HepG2 (cell line): ENCODE measurements at regions not wholly inside any gene's neighbourhood (a gene's known extent, or its start where the extent isn't known, plus 50 kb on each side); places are given as distances from the start of the nearest gene placed in this dataset.

Experiments used
- CSRNP1 ChIP-seq: sonication (generic); formaldehyde crosslinking; IDR thresholded peaks from 2 replicates; pipeline ENCODE4 v1.8.1; 2023; ENCODE audit warnings: mild to moderate bottlenecking, missing genetic modification reagents
- DBP ChIP-seq: sonication (generic); formaldehyde crosslinking; IDR thresholded peaks from 2 replicates; pipeline ENCODE4 v1.4.0; 2020; ENCODE audit warnings: missing genetic modification reagents; ENCODE audit errors: not compliant biosample characterization
- E2F5 ChIP-seq: sonication (generic); formaldehyde crosslinking; conservative IDR thresholded peaks from 2 replicates; pipeline ENCODE4 v1.4.0; 2020; ENCODE audit warnings: missing genetic modification reagents
- EHMT2 ChIP-seq: fragments of 200-600 bp; sonication (generic); IDR thresholded peaks from 2 replicates; pipeline ENCODE4 v1.7.0; 2017; ENCODE audit warnings: antibody characterized with exemption, low read depth, low read length, borderline replicate concordance
- HOMEZ ChIP-seq: IDR thresholded peaks from 2 replicates; pipeline ENCODE4 v1.6.1; 2016; ENCODE audit warnings: low read depth
- MAZ ChIP-seq, 2 experiments: sonication (generic) in 1 of 2; formaldehyde crosslinking in 1 of 2; IDR thresholded peaks; 2 replicates each; pipeline versions ENCODE4 v1.5.0 to v1.6.1; 2012 to 2020; ENCODE audit warnings: low read depth in 2 of 2, mild to moderate bottlenecking in 2 of 2, borderline replicate concordance in 1 of 2, improper control_type of control experiment in 1 of 2, low read length in 1 of 2, missing genetic modification reagents in 1 of 2, moderate library complexity in 1 of 2
- MTF1 ChIP-seq: sonication (generic); formaldehyde crosslinking; IDR thresholded peaks from 2 replicates; pipeline ENCODE4 v1.5.0; 2020; ENCODE audit warnings: missing genetic modification reagents
- NAIF1 ChIP-seq: sonication (generic); formaldehyde crosslinking; IDR thresholded peaks from 2 replicates; pipeline ENCODE4 v1.5.0; 2020; ENCODE audit warnings: mild to moderate bottlenecking, missing genetic modification reagents, borderline replicate concordance
- NFIC ChIP-seq: IDR thresholded peaks from 2 replicates; pipeline ENCODE4 v1.6.1; 2012; ENCODE audit warnings: mild to moderate bottlenecking, low read length, inconsistent platforms
- RELA ChIP-seq: sonication (generic); formaldehyde crosslinking; IDR thresholded peaks from 2 replicates; pipeline ENCODE4 v1.4.0; 2020; ENCODE audit warnings: missing genetic modification reagents
- THAP7 ChIP-seq: sonication (generic); formaldehyde crosslinking; IDR thresholded peaks from 2 replicates; pipeline ENCODE4 v1.8.1; 2023; ENCODE audit warnings: mild to moderate bottlenecking, missing genetic modification reagents
- ZBTB38 ChIP-seq: sonication (generic); formaldehyde crosslinking; IDR thresholded peaks from 2 replicates; pipeline ENCODE4 v1.5.1; 2020; ENCODE audit warnings: mild to moderate bottlenecking, missing genetic modification reagents
- ZNF253 ChIP-seq: sonication (generic); formaldehyde crosslinking; IDR thresholded peaks from 2 replicates; pipeline ENCODE4 v1.8.0; 2022; ENCODE audit warnings: mild to moderate bottlenecking, missing genetic modification reagents, borderline replicate concordance
- ZNF296 ChIP-seq: sonication (generic); formaldehyde crosslinking; conservative IDR thresholded peaks from 2 replicates; pipeline ENCODE4 v1.5.0; 2020; ENCODE audit warnings: mild to moderate bottlenecking, missing genetic modification reagents
- ZNF414 ChIP-seq: sonication (generic); formaldehyde crosslinking; IDR thresholded peaks from 2 replicates; pipeline ENCODE4 v1.5.0; 2020; ENCODE audit warnings: missing genetic modification reagents
- ZNF460 ChIP-seq: sonication (generic); formaldehyde crosslinking; IDR thresholded peaks from 2 replicates; pipeline ENCODE4 v1.5.1; 2020; ENCODE audit warnings: missing genetic modification reagents, mild to moderate bottlenecking, borderline replicate concordance
- ZNF510 ChIP-seq: sonication (generic); formaldehyde crosslinking; IDR thresholded peaks from 2 replicates; pipeline ENCODE4 v1.4.0; 2020; ENCODE audit warnings: low read depth, mild to moderate bottlenecking, missing genetic modification reagents
- ZNF552 ChIP-seq: sonication (generic); formaldehyde crosslinking; IDR thresholded peaks from 2 replicates; pipeline ENCODE4 v1.9.0; 2022; ENCODE audit warnings: missing genetic modification reagents, mild to moderate bottlenecking, borderline replicate concordance
- ZNF607 ChIP-seq: sonication (generic); formaldehyde crosslinking; IDR thresholded peaks from 2 replicates; pipeline ENCODE4 v1.5.1; 2020; ENCODE audit warnings: missing genetic modification reagents, mild to moderate bottlenecking, borderline replicate concordance
- ZNF639 ChIP-seq: conservative IDR thresholded peaks from 2 replicates; pipeline ENCODE4 v1.6.1; 2018; ENCODE audit warnings: missing genetic modification reagents
- ZNF83 ChIP-seq: sonication (generic); formaldehyde crosslinking; IDR thresholded peaks from 2 replicates; pipeline ENCODE4 v1.4.0; 2020; ENCODE audit warnings: missing genetic modification reagents, mild to moderate bottlenecking, borderline replicate concordance
- ZNF839 ChIP-seq: sonication (generic); formaldehyde crosslinking; IDR thresholded peaks from 2 replicates; pipeline ENCODE4 v1.4.0; 2020; ENCODE audit warnings: missing genetic modification reagents, mild to moderate bottlenecking, borderline replicate concordance
- ZNF879 ChIP-seq: sonication (generic); formaldehyde crosslinking; IDR thresholded peaks from 2 replicates; pipeline ENCODE4 v1.8.1; 2023; ENCODE audit warnings: missing genetic modification reagents

GRCh38 chr11:109109150-109109549 lies 312.8 kb upstream of the C11orf87 start (continued):
- TF ChIP-seq MAZ (IDR thresholded peaks at IDR 0.05; ENCODE audit: borderline replicate concordance, low read depth, low read length) (no peak), MAZ (CRISPR knock-in tag; IDR thresholded peaks at IDR 0.05; ENCODE audit: low read depth) (no peak), E2F5 (no peak), THAP7 (CRISPR knock-in tag) (no peak), ZBTB38 (CRISPR knock-in tag) (no peak), NAIF1 (CRISPR knock-in tag) (no peak), ZNF414 (CRISPR knock-in tag) (no peak), ZNF296 (CRISPR knock-in tag) (no peak), ZNF879 (CRISPR knock-in tag) (no peak), ZNF639 (no peak), ZNF83 (CRISPR knock-in tag) (no peak), RELA (CRISPR knock-in tag) (no peak), ZNF839 (CRISPR knock-in tag) (no peak), ZNF253 (no peak), MTF1 (no peak), ZNF552 (CRISPR knock-in tag) (no peak), ZNF510 (CRISPR knock-in tag) (no peak), DBP (no peak), NFIC (peak; percentile 82; the same call in 1 of the 2 replicates), ZNF607 (CRISPR knock-in tag) (no peak), CSRNP1 (no peak), HOMEZ (CRISPR knock-in tag) (no peak), EHMT2 (no peak), ZNF460 (no peak)
